PC-9 (cell line): ENCODE measurements at regions not wholly inside any gene's neighbourhood (a gene's known extent, or its start where the extent isn't known, plus 50 kb on each side); places are given as distances from the start of the nearest gene placed in this dataset.

ENCODE experiments used
- CTCF ChIP-seq: fragments of 200-600 bp; sonication (generic); conservative IDR thresholded peaks from 2 replicates; pipeline ENCODE4 v1.6.1; 2017; ENCODE audit warnings: mixed run types, antibody characterized with exemption, mild to moderate bottlenecking, moderate library complexity
- EZH2 ChIP-seq: fragments of 200-600 bp; sonication (generic); IDR thresholded peaks from 2 replicates; pipeline ENCODE4 v1.8.0; 2017; ENCODE audit warnings: antibody characterized with exemption, low read depth

DNA sequence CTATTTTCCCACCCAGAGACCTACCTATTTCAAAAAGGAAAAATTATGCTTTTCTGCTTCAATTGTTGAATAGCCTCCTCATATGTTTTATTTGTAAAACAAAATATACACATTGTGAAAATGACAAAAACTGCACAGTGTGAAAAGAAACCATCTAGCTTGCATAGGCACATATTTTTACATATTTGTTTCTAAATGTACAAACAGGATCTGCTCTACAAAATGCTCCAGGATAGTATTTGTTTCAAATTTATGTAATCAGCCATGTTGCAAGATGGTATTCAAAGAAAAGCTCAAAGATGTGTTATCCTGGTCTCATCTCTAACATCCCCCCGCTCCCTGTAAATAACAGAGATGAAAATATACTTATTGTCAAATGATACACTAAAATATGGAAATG is 366.1 kb upstream of the MPDZ start:
- TF ChIP-seq CTCF (no peak), EZH2 (no peak)
